SK-N-SH treated with all-trans-retinoic acid at 6 μM for 48 hours (cell line): ENCODE measurements at regions not wholly inside any gene's neighbourhood (a gene's known extent, or its start where the extent isn't known, plus 50 kb on each side); places are given as distances from the start of the nearest gene placed in this dataset.

Experiments used
- GLIS3 ChIP-seq: fragments of 250-450 bp; sonication (Bioruptor Pico); IDR thresholded peaks from 2 replicates; pipeline ENCODE4 v1.5.0; 2020; ENCODE audit warnings: mild to moderate bottlenecking, moderate library complexity
- ISL1 ChIP-seq: fragments of 250-450 bp; sonication (Bioruptor Pico); IDR thresholded peaks from 2 replicates; pipeline ENCODE4 v2.1.2; 2022; ENCODE audit warnings: mild to moderate bottlenecking, moderate library complexity
- PPARA ChIP-seq: fragments of 250-450 bp; sonication (Bioruptor Pico); IDR thresholded peaks from 2 replicates; pipeline ENCODE4 v1.5.0; 2020; ENCODE audit warnings: mild to moderate bottlenecking, borderline replicate concordance
- ZNF70 ChIP-seq: fragments of 450-650 bp; formaldehyde crosslinking; IDR thresholded peaks from 2 replicates; pipeline ENCODE4 v1.5.0; 2020; ENCODE audit warnings: mild to moderate bottlenecking, moderate library complexity
- TF ChIP-seq, protein P1 (sequence below): fragments of 250-450 bp; sonication (Bioruptor Pico); IDR thresholded peaks from 2 replicates; pipeline ENCODE4 v1.8.0; 2020; ENCODE audit warnings: mild to moderate bottlenecking, moderate library complexity, borderline replicate concordance

DNA sequence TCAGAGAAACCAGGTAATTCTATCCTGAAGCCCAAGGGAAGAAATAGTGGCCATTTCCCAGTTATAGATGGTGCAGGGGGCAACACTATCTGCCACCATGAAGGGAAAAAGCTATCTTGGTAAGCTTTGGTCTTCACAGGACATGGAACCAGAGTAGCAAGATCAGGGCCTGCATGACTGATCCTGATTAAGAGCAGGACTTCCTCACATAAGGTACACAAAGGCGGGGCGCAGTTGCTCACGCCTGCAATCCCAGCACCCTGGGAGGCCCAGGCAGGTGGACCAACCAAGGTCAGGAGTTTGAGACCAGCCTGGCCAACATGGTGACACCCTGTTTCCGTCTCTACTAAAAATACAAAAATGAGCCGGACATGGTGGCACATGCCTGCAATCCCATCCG, 148.4 kb upstream of the USP9X start:
- TF ChIP-seq GLIS3 (CRISPR knock-in tag) (no peak), ZNF70 (CRISPR knock-in tag) (no peak), PPARA (CRISPR knock-in tag) (no peak), ISL1 (CRISPR knock-in tag) (no peak)
- TF ChIP-seq, protein P1, sequence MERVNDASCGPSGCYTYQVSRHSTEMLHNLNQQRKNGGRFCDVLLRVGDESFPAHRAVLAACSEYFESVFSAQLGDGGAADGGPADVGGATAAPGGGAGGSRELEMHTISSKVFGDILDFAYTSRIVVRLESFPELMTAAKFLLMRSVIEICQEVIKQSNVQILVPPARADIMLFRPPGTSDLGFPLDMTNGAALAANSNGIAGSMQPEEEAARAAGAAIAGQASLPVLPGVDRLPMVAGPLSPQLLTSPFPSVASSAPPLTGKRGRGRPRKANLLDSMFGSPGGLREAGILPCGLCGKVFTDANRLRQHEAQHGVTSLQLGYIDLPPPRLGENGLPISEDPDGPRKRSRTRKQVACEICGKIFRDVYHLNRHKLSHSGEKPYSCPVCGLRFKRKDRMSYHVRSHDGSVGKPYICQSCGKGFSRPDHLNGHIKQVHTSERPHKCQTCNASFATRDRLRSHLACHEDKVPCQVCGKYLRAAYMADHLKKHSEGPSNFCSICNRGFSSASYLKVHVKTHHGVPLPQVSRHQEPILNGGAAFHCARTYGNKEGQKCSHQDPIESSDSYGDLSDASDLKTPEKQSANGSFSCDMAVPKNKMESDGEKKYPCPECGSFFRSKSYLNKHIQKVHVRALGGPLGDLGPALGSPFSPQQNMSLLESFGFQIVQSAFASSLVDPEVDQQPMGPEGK (CRISPR knock-in tag), result no peak
